DOHH2 (cell line): ENCODE measurements at regions not wholly inside any gene's neighbourhood (a gene's known extent, or its start where the extent isn't known, plus 50 kb on each side); places are given as distances from the start of the nearest gene placed in this dataset.

Source experiments
- H3F3A ChIP-seq: fragments of 200-600 bp; sonication (generic), shearing (Covaris generic); 2 replicates; pipeline ENCODE4 v1.6.0; 2016; ENCODE audit warnings: antibody characterized with exemption, mild to moderate bottlenecking; ENCODE audit not compliant: control insufficient read depth, insufficient read depth
- H3K27ac ChIP-seq: fragments of 200-600 bp; sonication (generic); 2 replicates; pipeline ENCODE4 v1.5.1; 2014; ENCODE audit warnings: low read depth, mild to moderate bottlenecking, low read length, moderate library complexity
- H3K27me3 ChIP-seq: fragments of 200-600 bp; sonication (generic); 2 replicates; pipeline ENCODE4 v1.6.1; 2014; ENCODE audit warnings: mild to moderate bottlenecking, low read length, mixed read lengths; ENCODE audit not compliant: control insufficient read depth
- H3K36me3 ChIP-seq: fragments of 200-600 bp; sonication (generic); 2 replicates; pipeline ENCODE4 v1.6.1; 2014; ENCODE audit warnings: mild to moderate bottlenecking, low read length, moderate library complexity, mixed read lengths; ENCODE audit not compliant: control insufficient read depth
- H3K4me1 ChIP-seq: fragments of 200-600 bp; sonication (generic); 2 replicates; pipeline ENCODE4 v1.6.1; 2014; ENCODE audit warnings: mild to moderate bottlenecking, low read length, mixed read lengths; ENCODE audit not compliant: control insufficient read depth
- H3K4me2 ChIP-seq: fragments of 200-600 bp; sonication (generic); 2 replicates; pipeline ENCODE4 v1.6.0; 2014; ENCODE audit warnings: mild to moderate bottlenecking, low read length, moderate library complexity
- H3K4me3 ChIP-seq: fragments of 200-600 bp; sonication (generic); 2 replicates; pipeline ENCODE4 v1.5.1; 2014; ENCODE audit warnings: mild to moderate bottlenecking, low read length, mixed read lengths
- H3K79me2 ChIP-seq: fragments of 200-600 bp; sonication (generic); 2 replicates; pipeline ENCODE4 v1.6.1; 2014; ENCODE audit warnings: mild to moderate bottlenecking, low read length, mixed read lengths; ENCODE audit not compliant: control insufficient read depth
- H3K9me2 ChIP-seq: fragments of 200-600 bp; sonication (generic); replicated peaks from 2 replicates; pipeline ENCODE4 v1.6.1; 2014; ENCODE audit warnings: mild to moderate bottlenecking, low read length, mixed read lengths; ENCODE audit not compliant: control insufficient read depth
- H3K9me3 ChIP-seq: fragments of 200-600 bp; sonication (generic); 2 replicates; pipeline ENCODE4 v1.6.1; 2014; ENCODE audit warnings: antibody characterized with exemption, low read length, mixed read lengths; ENCODE audit not compliant: control insufficient read depth, insufficient read depth
- H4K20me1 ChIP-seq: fragments of 200-600 bp; sonication (generic); 2 replicates; pipeline ENCODE4 v1.6.0; 2014; ENCODE audit warnings: low read depth, mild to moderate bottlenecking, antibody characterized with exemption, low read length, moderate library complexity; ENCODE audit not compliant: control insufficient read depth, insufficient read depth
- EZH2phosphoT487 ChIP-seq: fragments of 200-600 bp; sonication (generic); IDR thresholded peaks from 2 replicates; pipeline ENCODE4 v1.6.1; 2017; ENCODE audit warnings: borderline replicate concordance, mild to moderate bottlenecking, antibody characterized with exemption, low read length, moderate library complexity, mixed read lengths
- TF ChIP-seq, protein P1 (sequence below): fragments of 200-600 bp; sonication (generic); IDR thresholded peaks from one replicate; pipeline ENCODE4 v1.5.1; 2014; ENCODE audit warnings: antibody characterized with exemption, mild to moderate bottlenecking, low read depth, low read length; ENCODE audit not compliant: poor library complexity, severe bottlenecking

DNA sequence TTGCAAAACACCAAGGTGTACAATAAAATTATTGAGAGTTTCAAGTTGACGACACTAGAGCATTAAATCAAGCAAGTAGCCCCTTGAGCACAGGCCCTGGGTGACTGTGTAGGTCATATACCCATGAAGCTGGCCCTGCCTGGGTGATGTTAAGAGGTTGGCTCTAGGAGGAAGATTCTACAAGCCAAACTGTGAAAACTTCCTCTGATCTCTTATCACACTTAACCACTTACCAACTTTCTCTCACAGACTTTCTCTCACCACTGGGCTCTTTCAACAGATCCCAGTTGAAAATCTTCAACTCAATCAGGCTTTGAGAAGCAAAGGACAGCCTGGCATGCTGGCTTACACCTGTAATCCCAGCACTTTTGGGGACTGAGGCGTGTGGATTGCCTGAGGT is 186.9 kb upstream of the BTG1 start:
- no peak overlapping the region for H3K27ac ChIP-seq
- H3F3A ChIP-seq = no peaks in the 10 kb centered on the region
- TF ChIP-seq, protein P1, sequence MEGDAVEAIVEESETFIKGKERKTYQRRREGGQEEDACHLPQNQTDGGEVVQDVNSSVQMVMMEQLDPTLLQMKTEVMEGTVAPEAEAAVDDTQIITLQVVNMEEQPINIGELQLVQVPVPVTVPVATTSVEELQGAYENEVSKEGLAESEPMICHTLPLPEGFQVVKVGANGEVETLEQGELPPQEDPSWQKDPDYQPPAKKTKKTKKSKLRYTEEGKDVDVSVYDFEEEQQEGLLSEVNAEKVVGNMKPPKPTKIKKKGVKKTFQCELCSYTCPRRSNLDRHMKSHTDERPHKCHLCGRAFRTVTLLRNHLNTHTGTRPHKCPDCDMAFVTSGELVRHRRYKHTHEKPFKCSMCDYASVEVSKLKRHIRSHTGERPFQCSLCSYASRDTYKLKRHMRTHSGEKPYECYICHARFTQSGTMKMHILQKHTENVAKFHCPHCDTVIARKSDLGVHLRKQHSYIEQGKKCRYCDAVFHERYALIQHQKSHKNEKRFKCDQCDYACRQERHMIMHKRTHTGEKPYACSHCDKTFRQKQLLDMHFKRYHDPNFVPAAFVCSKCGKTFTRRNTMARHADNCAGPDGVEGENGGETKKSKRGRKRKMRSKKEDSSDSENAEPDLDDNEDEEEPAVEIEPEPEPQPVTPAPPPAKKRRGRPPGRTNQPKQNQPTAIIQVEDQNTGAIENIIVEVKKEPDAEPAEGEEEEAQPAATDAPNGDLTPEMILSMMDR = no peak
- TF ChIP-seq EZH2phosphoT487 = no peak
- H3K9me3 ChIP-seq = no peaks in the 10 kb centered on the region
- H3K4me1 ChIP-seq = peaks cover 14% of the 10 kb centered on the region
- no peaks in the 10 kb centered on the region for H3K27me3 ChIP-seq
- H4K20me1 ChIP-seq = no peaks in the 10 kb centered on the region
- H3K4me3 ChIP-seq = no peak overlapping the region
- no peaks in the 10 kb centered on the region for H3K9me2 ChIP-seq
- H3K4me2 ChIP-seq = no peak overlapping the region
- H3K79me2 ChIP-seq = no peaks in the 10 kb centered on the region
- H3K36me3 ChIP-seq = no peaks in the 10 kb centered on the region

DNA sequence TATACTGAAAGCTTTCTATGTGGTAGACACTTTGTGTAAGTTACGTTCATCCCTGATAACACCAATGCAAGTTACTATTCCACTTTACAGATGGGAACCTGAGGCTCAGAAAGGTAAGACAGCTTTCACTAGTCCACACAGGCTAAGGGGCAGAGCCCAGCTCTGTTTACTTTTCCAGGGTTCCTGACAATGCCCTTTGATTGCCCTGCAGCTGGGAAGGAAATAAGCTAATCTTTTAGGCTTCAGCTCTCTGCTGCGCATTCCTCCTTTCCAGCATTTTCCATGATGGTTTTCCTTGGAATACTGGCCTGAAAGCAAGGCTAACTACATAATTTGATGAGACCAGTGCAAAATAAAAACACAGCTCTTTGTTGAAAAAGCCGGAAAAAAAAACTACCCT is 185.7 kb upstream of the BTG1 start:
- TF ChIP-seq EZH2phosphoT487 = no peak
- TF ChIP-seq, protein P1 = no peak
- Histone ChIP-seq H3K9me3 (no peaks in the 10 kb centered on the region), H3K27me3 (no peaks in the 10 kb centered on the region), H3K4me2 (no peak overlapping the region), H3F3A (no peaks in the 10 kb centered on the region), H3K9me2 (no peaks in the 10 kb centered on the region), H3K36me3 (no peaks in the 10 kb centered on the region), H3K79me2 (no peaks in the 10 kb centered on the region), H4K20me1 (no peaks in the 10 kb centered on the region), H3K27ac (no peak overlapping the region), H3K4me1 (peaks cover 17% of the 10 kb centered on the region), H3K4me3 (no peak overlapping the region)

DNA sequence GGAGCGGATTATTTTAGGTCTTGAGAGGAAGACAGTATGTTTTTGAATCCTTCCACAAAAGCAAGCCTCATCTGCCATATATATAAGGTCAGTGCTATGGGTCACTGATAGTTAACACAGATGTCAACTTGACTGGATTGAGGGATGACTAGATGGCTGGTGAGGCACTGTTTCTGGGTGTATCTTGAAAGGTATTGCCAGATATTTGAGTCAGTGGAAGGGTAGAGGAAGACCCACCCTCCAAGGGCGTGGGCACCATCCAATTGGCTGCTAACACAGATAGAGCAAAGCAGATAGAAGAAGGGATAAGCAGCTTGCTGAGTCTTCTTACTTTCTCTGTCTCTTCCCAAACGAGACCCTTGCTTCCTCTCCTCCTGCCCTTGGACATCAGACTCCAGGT is 185.0 kb upstream of the BTG1 start:
- H3K36me3 ChIP-seq = no peaks in the 10 kb centered on the region
- TF ChIP-seq EZH2phosphoT487 = no peak
- H3K27me3 ChIP-seq = no peaks in the 10 kb centered on the region
- H3K4me2 ChIP-seq = no peak overlapping the region
- H3K79me2 ChIP-seq = no peaks in the 10 kb centered on the region
- H3K9me2 ChIP-seq = no peaks in the 10 kb centered on the region
- H3K27ac ChIP-seq = no peak overlapping the region
- H4K20me1 ChIP-seq = no peaks in the 10 kb centered on the region
- H3F3A ChIP-seq = no peaks in the 10 kb centered on the region
- no peaks in the 10 kb centered on the region for H3K9me3 ChIP-seq
- peaks cover 17% of the 10 kb centered on the region for H3K4me1 ChIP-seq
- H3K4me3 ChIP-seq = no peak overlapping the region

- Histone ChIP-seq H3K27ac (no peak overlapping the region), H3K9me2 (no peaks in the 10 kb centered on the region), H3K36me3 (no peaks in the 10 kb centered on the region), H3K4me3 (no peak overlapping the region), H3K79me2 (no peaks in the 10 kb centered on the region), H3F3A (no peaks in the 10 kb centered on the region), H3K27me3 (no peaks in the 10 kb centered on the region), H3K9me3 (no peaks in the 10 kb centered on the region), H4K20me1 (no peaks in the 10 kb centered on the region), H3K4me2 (no peak overlapping the region), H3K4me1 (0 out of 2 replicates have a peak, but pooled peaks cover 3% of the 10 kb centered on the region)
- TF ChIP-seq, protein P1 = no peak
- no peak for TF ChIP-seq EZH2phosphoT487
Observed at GRCh38 chr12:92326877-92327276, 181.2 kb upstream of the BTG1 start.
